AG09309 (cell line): ENCODE measurements at regions not wholly inside any gene's neighbourhood (a gene's known extent, or its start where the extent isn't known, plus 50 kb on each side); places are given as distances from the start of the nearest gene placed in this dataset.

Experiments used
- DNase-seq: peaks from one replicate; pipeline ENCODE4 v3.0.0-alpha.2; 2010; ENCODE audit warnings: low read depth
- H3K4me3 ChIP-seq: 2 replicates; pipeline ENCODE4 v1.5.1; 2011; ENCODE audit warnings: mild to moderate bottlenecking, low read depth, low read length, moderate library complexity; ENCODE audit not compliant: control insufficient read depth
- TF ChIP-seq, protein P1 (sequence below): IDR thresholded peaks from 2 replicates; pipeline ENCODE4 v1.5.1; 2011; ENCODE audit warnings: mild to moderate bottlenecking, low read depth, low read length, inconsistent platforms; ENCODE audit not compliant: insufficient read depth, control insufficient read depth; ENCODE audit errors: missing control alignments

DNA sequence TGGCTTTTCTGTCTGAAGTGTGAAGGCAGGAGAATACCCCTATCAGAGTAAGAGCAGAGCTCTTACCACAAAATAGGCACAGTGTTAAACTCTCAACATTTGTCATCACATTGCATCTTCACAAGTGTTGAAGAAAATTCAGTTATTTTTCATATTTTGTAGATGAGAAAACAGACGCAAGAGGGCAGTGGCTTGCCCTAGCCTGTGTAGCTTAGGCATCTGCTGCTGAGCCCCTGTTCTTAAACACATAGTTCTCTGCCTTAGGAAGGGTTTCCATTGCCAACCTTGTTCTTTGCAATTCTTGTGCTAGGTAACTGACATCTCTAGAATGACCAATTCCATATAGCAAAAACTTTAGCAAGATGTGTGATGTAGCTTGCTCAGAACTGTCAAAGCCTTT, 112.7 kb upstream of the RMDN2 start:
- H3K4me3 ChIP-seq, result no peak overlapping the region
- TF ChIP-seq, protein P1, sequence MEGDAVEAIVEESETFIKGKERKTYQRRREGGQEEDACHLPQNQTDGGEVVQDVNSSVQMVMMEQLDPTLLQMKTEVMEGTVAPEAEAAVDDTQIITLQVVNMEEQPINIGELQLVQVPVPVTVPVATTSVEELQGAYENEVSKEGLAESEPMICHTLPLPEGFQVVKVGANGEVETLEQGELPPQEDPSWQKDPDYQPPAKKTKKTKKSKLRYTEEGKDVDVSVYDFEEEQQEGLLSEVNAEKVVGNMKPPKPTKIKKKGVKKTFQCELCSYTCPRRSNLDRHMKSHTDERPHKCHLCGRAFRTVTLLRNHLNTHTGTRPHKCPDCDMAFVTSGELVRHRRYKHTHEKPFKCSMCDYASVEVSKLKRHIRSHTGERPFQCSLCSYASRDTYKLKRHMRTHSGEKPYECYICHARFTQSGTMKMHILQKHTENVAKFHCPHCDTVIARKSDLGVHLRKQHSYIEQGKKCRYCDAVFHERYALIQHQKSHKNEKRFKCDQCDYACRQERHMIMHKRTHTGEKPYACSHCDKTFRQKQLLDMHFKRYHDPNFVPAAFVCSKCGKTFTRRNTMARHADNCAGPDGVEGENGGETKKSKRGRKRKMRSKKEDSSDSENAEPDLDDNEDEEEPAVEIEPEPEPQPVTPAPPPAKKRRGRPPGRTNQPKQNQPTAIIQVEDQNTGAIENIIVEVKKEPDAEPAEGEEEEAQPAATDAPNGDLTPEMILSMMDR, result peak; percentile 64
- no peak for DNase-seq

DNA sequence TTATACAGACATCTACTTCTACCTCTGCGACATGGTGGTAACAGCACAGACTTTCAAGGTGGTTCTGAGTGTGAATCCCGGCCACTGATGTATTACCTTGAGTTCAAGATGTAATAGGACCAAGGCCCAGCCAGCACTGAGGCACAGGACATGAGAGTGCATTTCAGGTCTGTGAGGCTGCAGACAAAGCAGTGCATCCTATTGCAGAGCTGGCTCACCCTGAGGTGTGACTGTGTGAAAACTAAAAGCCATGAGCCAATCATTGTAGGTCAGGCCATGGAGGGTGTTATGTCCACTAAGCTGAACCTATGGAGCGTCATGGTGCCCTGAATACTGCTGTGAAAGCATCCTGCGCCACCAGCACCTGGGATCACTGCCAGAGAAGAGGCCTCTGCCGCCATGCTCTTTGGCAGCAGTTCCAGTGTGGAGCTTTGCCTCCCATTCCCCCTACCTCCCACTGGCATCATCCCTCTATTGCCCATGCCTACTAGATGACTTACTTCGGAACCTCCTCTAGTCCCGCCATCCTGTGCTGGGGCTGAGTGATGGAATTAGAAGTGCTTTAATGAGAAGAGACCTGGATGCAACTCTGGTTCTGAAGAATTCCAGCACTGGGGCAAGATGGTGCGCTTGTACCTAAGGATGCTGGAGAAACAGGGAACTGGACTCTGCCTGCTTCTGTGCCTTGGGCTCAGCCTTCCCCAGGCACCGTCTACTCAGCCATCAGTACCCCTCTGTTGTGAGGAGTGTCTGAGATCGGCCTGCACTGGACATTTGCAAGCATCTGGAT, 112.0 kb upstream of the RMDN2 start:
- no peak for DNase-seq
- TF ChIP-seq, protein P1, result no peak
- H3K4me3 ChIP-seq, result no peak overlapping the region

DNA sequence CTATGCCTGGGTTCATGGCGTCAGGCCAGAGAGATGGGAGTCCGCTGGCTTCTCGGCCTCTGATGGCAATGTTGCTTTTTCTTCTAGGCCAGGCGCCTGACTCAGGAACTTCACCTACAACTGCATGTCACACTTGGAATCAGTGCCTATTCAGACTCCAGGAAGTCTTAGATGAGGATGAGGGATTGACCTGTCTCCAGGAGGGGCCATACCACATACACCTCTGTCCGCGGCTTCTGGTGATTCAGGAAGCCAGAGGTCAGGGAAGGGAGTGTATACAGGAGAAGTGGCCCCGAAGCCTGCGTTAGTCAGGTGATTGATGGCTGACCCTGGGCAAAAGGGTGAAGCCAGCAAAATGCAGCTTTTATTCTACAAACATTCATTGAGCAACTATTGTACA, 109.1 kb upstream of the RMDN2 start:
- TF ChIP-seq, protein P1, result no peak
- no peak overlapping the region for H3K4me3 ChIP-seq
- DNase-seq, result no peak

DNA sequence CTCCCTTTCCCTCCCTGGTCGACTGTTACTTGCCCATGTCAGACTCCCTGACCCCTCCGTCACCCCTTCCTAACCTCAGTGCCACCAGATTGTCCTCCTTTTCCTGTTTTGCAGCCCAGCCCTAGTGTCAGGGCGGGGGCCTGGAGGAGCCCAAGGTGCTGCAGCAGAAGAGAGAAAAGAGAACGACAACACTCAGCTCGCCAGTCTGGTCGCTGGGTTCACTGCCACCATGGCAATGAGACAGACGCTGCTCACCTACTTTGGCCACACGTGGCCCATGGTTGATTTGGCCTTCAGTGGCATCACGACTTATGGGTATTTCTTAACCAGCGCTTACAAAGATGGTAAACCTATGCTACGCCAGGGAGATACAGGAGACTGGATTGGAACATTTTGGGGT, 108.4 kb upstream of the RMDN2 start:
- no peak overlapping the region for H3K4me3 ChIP-seq
- DNase-seq, result no peak
- TF ChIP-seq, protein P1, result no peak

DNA sequence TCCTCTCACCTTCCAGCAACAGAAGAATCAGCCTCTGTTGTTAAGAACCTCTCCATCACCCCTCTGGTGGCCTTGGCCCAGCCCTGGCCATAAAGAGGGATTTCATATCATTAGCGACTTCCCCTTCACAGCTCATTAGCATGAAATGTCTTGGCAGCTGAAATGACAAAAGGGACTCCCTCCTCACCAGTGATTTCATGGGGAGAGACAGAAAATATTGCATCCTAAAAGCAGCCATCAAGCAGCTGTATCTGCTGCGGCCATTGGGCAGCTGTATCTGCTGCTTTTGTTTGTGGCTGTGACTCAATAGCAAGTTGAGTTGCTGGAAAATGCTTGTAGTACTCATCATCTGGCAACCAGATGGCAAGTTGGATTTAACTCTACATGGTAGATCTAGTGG, 105.9 kb upstream of the RMDN2 start:
- TF ChIP-seq, protein P1, result no peak
- DNase-seq, result peak; percentile 87
- no peak overlapping the region for H3K4me3 ChIP-seq

- no peak for DNase-seq
- TF ChIP-seq, protein P1, result no peak
Observed at GRCh38 chr2:37820471-37820986, 104.6 kb upstream of the RMDN2 start.

More at GRCh38 chr2:37820471-37820986, 104.6 kb upstream of the RMDN2 start:
- H3K4me3 ChIP-seq, result no peak overlapping the region
